ENCODE measurements at regions not wholly inside any gene's neighbourhood (a gene's known extent, or its start where the extent isn't known, plus 50 kb on each side); places are given as distances from the start of the nearest gene placed in this dataset.

DNA sequence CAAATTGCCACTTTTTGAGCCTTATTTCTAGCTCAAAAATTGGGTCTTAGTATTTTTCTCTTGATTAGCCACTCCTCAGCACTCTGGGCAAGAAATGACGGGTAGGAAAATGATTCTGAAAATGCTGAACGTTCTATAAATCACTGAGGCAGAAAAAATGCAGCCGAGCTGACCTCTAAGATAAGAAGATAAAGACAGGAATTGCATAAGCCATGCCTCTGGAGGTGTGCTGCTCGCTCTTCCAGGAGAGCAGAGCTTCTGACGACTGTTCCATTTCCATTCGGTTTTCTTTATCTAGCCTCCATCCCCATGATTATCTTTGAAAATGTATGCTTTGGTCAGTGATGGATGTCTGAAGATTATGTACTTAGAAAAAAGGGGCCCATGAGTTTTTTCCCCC lies 558.8 kb upstream of the ADAMTS9 start:
- Histone ChIP-seq H3K4me3 (no peak overlapping the region), H3K27ac (no peak overlapping the region), H3K36me3 (no peaks in the 10 kb centered on the region), H3K27me3 (no peaks in the 10 kb centered on the region), H3K9me3 (no peaks in the 10 kb centered on the region), H3K4me1 (peaks cover 0 to 4% (median 0%) of the 10 kb centered on the region in 4 donors)
- intact Hi-C loops (cut with DNase I; ENCODE audit: low total_unique reads) (loop anchor here (5.0 kb wide), 1 partner anchor 714 kb away; no protein-coding TSS in a partner anchor), in situ Hi-C loops (cut with MboI; ENCODE audit: low pct_ligation_motif_present in 1 of 4, low pct_unique_long_range_greater_than_20kb in 1 of 4, low sequenced_read_pairs in 3 of 4) (loop anchor here in 3 of 4 donors (25.0 kb wide), 1 partner anchor 709 kb away; no protein-coding TSS in a partner anchor)
- WGBS, 2 donors (ENCODE audit: low coverage in 1 of 2): 66 to 69% methylated on average over 6 of the region's 6 CpGs
- TF ChIP-seq, protein P1, sequence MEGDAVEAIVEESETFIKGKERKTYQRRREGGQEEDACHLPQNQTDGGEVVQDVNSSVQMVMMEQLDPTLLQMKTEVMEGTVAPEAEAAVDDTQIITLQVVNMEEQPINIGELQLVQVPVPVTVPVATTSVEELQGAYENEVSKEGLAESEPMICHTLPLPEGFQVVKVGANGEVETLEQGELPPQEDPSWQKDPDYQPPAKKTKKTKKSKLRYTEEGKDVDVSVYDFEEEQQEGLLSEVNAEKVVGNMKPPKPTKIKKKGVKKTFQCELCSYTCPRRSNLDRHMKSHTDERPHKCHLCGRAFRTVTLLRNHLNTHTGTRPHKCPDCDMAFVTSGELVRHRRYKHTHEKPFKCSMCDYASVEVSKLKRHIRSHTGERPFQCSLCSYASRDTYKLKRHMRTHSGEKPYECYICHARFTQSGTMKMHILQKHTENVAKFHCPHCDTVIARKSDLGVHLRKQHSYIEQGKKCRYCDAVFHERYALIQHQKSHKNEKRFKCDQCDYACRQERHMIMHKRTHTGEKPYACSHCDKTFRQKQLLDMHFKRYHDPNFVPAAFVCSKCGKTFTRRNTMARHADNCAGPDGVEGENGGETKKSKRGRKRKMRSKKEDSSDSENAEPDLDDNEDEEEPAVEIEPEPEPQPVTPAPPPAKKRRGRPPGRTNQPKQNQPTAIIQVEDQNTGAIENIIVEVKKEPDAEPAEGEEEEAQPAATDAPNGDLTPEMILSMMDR (IDR thresholded peaks at IDR 0.05): no peak
- no peak for TF ChIP-seq POLR2A (IDR thresholded peaks at IDR 0.05)
- TF ChIP-seq EP300 (IDR thresholded peaks at IDR 0.05; ENCODE audit: low read depth): no peak
- no peak for TF ChIP-seq POLR2AphosphoS5 (IDR thresholded peaks at IDR 0.05)
- no peak for DNase-seq

DNA sequence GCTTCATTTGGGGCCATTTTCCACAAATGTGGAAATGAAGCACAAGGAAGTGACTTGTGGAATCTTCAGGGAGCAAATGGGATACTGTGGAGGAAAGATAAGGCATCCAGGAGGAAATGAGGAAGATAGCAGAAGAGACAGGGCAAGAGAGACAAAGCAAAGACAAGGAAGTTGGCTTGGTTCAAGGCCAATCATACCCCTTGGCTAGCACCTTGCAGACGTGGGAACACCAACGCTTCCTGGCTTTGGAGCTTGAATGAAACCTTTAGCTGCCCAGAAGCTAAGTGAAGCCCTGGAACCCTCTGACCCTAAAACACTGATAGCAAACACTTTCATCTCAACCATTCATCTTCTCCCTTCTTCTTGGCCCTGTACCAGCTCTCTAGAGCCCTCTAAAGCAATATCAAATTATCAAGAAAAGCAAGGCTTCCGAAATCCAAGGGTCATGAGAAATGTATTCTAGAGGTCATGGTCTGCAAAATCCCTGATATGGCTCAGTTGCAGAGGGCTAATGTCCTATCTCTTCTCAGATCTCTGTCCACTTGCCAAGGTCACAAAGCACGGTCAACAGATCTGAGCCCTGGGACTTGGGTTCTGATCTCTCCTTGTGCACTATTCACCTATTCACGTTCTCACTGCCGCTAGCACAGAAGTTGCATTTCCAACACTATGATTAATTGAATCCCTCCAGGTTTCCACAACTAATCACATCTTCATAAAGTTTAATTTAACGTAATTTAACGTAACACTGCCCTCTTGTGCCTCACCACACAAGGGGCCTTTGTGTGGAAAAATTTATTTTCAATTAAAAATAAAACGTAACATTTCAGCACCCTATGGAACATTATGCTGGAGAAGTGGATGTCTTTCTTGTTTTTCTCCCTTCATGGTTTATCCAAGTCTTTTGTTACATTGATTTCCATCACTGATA lies 557.6 kb upstream of the ADAMTS9 start:
- Histone ChIP-seq H3K27ac (no peak overlapping the region), H3K27me3 (no peaks in the 10 kb centered on the region), H3K36me3 (no peaks in the 10 kb centered on the region), H3K4me3 (no peak overlapping the region), H3K9me3 (no peaks in the 10 kb centered on the region), H3K4me1 (peaks cover 0 to 4% (median 0%) of the 10 kb centered on the region in 4 donors)
- no peak for DNase-seq
- TF ChIP-seq POLR2AphosphoS5 (IDR thresholded peaks at IDR 0.05) (no peak), EP300 (IDR thresholded peaks at IDR 0.05; ENCODE audit: low read depth) (no peak), POLR2A (IDR thresholded peaks at IDR 0.05) (no peak)
- TF ChIP-seq, protein P1 (IDR thresholded peaks at IDR 0.05): peak; percentile 26 to 47 (median 35)
- intact Hi-C loops (cut with DNase I; ENCODE audit: low total_unique reads): loop anchor here (5.0 kb wide), 1 partner anchor 713 kb away; no protein-coding TSS in a partner anchor
- 45 to 54% methylated on average over 9 of the region's 9 CpGs for WGBS, 2 donors (ENCODE audit: low coverage in 1 of 2)
- in situ Hi-C loops (cut with MboI; ENCODE audit: low pct_ligation_motif_present in 1 of 4, low pct_unique_long_range_greater_than_20kb in 1 of 4, low sequenced_read_pairs in 3 of 4): loop anchor here in 3 of 4 donors (25.0 kb wide), 1 partner anchor 708 kb away; no protein-coding TSS in a partner anchor

GRCh38 chr3:65240366-65240765 lies 552.6 kb upstream of the ADAMTS9 start:
- DNase-seq: no peak
- H3K9me3 ChIP-seq: no peaks in the 10 kb centered on the region
- intact Hi-C loops (cut with DNase I; ENCODE audit: low total_unique reads): loop anchor here (2.0 kb wide), 1 partner anchor 534 kb away; no protein-coding TSS in a partner anchor
- no peaks in the 10 kb centered on the region for H3K27me3 ChIP-seq
- no peak overlapping the region for H3K4me3 ChIP-seq
- H3K4me1 ChIP-seq: peaks cover 0 to under 1% (median 0%) of the 10 kb centered on the region in 4 donors
- H3K27ac ChIP-seq: no peak overlapping the region
- TF ChIP-seq EP300 (IDR thresholded peaks at IDR 0.05; ENCODE audit: low read depth) (no peak), POLR2A (IDR thresholded peaks at IDR 0.05) (no peak), POLR2AphosphoS5 (IDR thresholded peaks at IDR 0.05) (no peak)
- TF ChIP-seq, protein P1 (IDR thresholded peaks at IDR 0.05): no peak
- WGBS, 2 donors (ENCODE audit: low coverage in 1 of 2): 57 to 84% methylated on average over 5 to 6 of the region's 6 CpGs
- H3K36me3 ChIP-seq: no peaks in the 10 kb centered on the region
- in situ Hi-C loops (cut with MboI; ENCODE audit: low pct_ligation_motif_present in 1 of 4, low pct_unique_long_range_greater_than_20kb in 1 of 4, low sequenced_read_pairs in 3 of 4): loop anchor here in 3 of 4 donors (25.0 kb wide), 1 partner anchor 703 kb away; no protein-coding TSS in a partner anchor

DNA sequence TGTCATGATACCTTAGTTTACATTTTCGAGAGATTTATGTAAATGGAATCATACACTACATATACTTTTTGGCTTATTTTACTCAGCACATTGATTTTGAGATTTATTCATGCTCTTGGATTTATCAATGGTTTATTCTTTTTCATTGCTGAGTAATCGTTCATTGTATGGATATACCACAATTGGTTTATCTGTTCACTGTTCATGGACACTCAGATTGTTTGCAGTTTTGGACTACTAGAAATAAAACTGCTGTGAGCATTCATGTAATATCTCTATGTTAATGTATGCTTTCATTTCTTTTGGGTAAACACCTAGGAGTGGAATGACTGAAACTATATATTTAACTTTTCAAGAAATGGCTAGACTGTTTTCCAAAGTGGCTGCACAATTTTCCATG lies 550.9 kb upstream of the ADAMTS9 start:
- DNase-seq: no peak
- Histone ChIP-seq H3K4me3 (no peak overlapping the region), H3K36me3 (no peaks in the 10 kb centered on the region), H3K27ac (no peak overlapping the region), H3K9me3 (no peaks in the 10 kb centered on the region), H3K27me3 (no peaks in the 10 kb centered on the region), H3K4me1 (no peaks in the 10 kb centered on the region)
- in situ Hi-C loops (cut with MboI; ENCODE audit: low pct_ligation_motif_present in 1 of 4, low pct_unique_long_range_greater_than_20kb in 1 of 4, low sequenced_read_pairs in 3 of 4) (loop anchor here in 3 of 4 donors (25.0 kb wide), 1 partner anchor 701 kb away; no protein-coding TSS in a partner anchor), intact Hi-C loops (cut with DNase I; ENCODE audit: low total_unique reads) (no loop called here)
- TF ChIP-seq EP300 (IDR thresholded peaks at IDR 0.05; ENCODE audit: low read depth) (no peak), POLR2AphosphoS5 (IDR thresholded peaks at IDR 0.05) (no peak), POLR2A (IDR thresholded peaks at IDR 0.05) (no peak)
- TF ChIP-seq, protein P1 (IDR thresholded peaks at IDR 0.05): no peak
- WGBS, 2 donors (ENCODE audit: low coverage in 1 of 2): 70 to 82% methylated on average over 2 of the region's 2 CpGs

Measured in transverse colon (tissue), 4 donors.